Neural cell (in vitro differentiated cells): ENCODE measurements at regions not wholly inside any gene's neighbourhood (a gene's known extent, or its start where the extent isn't known, plus 50 kb on each side); places are given as distances from the start of the nearest gene placed in this dataset.
A peak's percentile ranks its signal among the peaks of the same experiment; 100 is the strongest.

Experiments
- H2AFZ ChIP-seq: fragments of 200-600, 300-800 bp; sonication (generic), shearing (Covaris generic); 2 replicates; pipeline ENCODE4 v1.6.0; 2014; ENCODE audit warnings: low read depth, mild to moderate bottlenecking, antibody characterized with exemption, low read length, moderate library complexity
- H3F3A ChIP-seq: fragments of 200-600 bp; shearing (Covaris generic); 2 replicates; pipeline ENCODE4 v1.6.1; 2016; ENCODE audit warnings: mild to moderate bottlenecking, moderate library complexity, mixed read lengths, antibody characterized with exemption, low read length; ENCODE audit not compliant: insufficient read depth, poor library complexity, severe bottlenecking
- H3K27ac ChIP-seq: fragments of 200-600, 300-800 bp; sonication (generic), shearing (Covaris generic); 2 replicates; pipeline ENCODE4 v1.5.1; 2014; ENCODE audit warnings: mild to moderate bottlenecking, low read length, moderate library complexity
- H3K27me3 ChIP-seq: fragments of 300-800, 200-600 bp; sonication (generic), shearing (Covaris generic); 2 replicates; pipeline ENCODE4 v1.6.0; 2014; ENCODE audit warnings: mild to moderate bottlenecking, low read depth, low read length, moderate library complexity; ENCODE audit not compliant: insufficient read depth
- H3K36me3 ChIP-seq: fragments of 300-800, 200-600 bp; sonication (generic), shearing (Covaris generic); 2 replicates; pipeline ENCODE4 v1.5.1; 2014; ENCODE audit warnings: mild to moderate bottlenecking, antibody characterized with exemption, low read length, moderate library complexity; ENCODE audit not compliant: insufficient read depth
- H3K4me2 ChIP-seq: fragments of 300-800, 200-600 bp; sonication (generic), shearing (Covaris generic); 2 replicates; pipeline ENCODE4 v1.6.0; 2014; ENCODE audit warnings: mild to moderate bottlenecking, low read length
- H3K4me3 ChIP-seq: fragments of 300-800, 200-600 bp; sonication (generic), shearing (Covaris generic); 2 replicates; pipeline ENCODE4 v1.5.1; 2014; ENCODE audit warnings: mild to moderate bottlenecking, low read length, moderate library complexity
- H3K79me2 ChIP-seq: fragments of 200-600 bp; shearing (Covaris generic); replicated peaks from 2 replicates; pipeline ENCODE4 v1.6.0; 2014; ENCODE audit warnings: mild to moderate bottlenecking, low read length, moderate library complexity; ENCODE audit not compliant: insufficient read depth
- H3K9ac ChIP-seq: fragments of 300-800, 200-600 bp; sonication (generic), shearing (Covaris generic); 2 replicates; pipeline ENCODE4 v1.6.1; 2016; ENCODE audit warnings: mild to moderate bottlenecking, low read length, mixed read lengths
- H3K9me2 ChIP-seq: fragments of 200-600 bp; shearing (Covaris generic); 2 replicates; pipeline ENCODE4 v1.6.1; 2016; ENCODE audit warnings: mild to moderate bottlenecking, low read length, mixed read lengths; ENCODE audit not compliant: insufficient read depth
- H3K9me3 ChIP-seq: fragments of 200-600, 300-800 bp; sonication (generic), shearing (Covaris generic); 2 replicates; pipeline ENCODE4 v1.6.1; 2016; ENCODE audit warnings: mild to moderate bottlenecking, mixed run types, low read length, moderate library complexity, mixed read lengths
- H4K20me1 ChIP-seq: fragments of 200-600 bp; shearing (Covaris generic); 2 replicates; pipeline ENCODE4 v1.6.1; 2016; ENCODE audit warnings: mild to moderate bottlenecking, mixed run types; ENCODE audit not compliant: insufficient read depth
- CTCF ChIP-seq: fragments of 450-650 bp; IDR thresholded peaks from 2 replicates; pipeline ENCODE4 v1.5.1; 2014; ENCODE audit warnings: antibody characterized with exemption, mild to moderate bottlenecking, moderate library complexity; ENCODE audit not compliant: poor library complexity, severe bottlenecking
- EP300 ChIP-seq: fragments of 450-650 bp; conservative IDR thresholded peaks from 2 replicates; pipeline ENCODE4 v1.6.1; 2014; ENCODE audit warnings: antibody characterized with exemption, mild to moderate bottlenecking, moderate library complexity; ENCODE audit not compliant: poor library complexity, severe bottlenecking
- EZH2 ChIP-seq: fragments of 200-600, 300-800 bp; shearing (Covaris generic), sonication (generic); IDR thresholded peaks from 2 replicates; pipeline ENCODE4 v1.6.1; 2014; ENCODE audit warnings: antibody characterized with exemption, low read length, borderline replicate concordance, mild to moderate bottlenecking; ENCODE audit not compliant: insufficient read depth, poor library complexity, severe bottlenecking
- MXI1 ChIP-seq: fragments of 450-650 bp; conservative IDR thresholded peaks from 2 replicates; pipeline ENCODE4 v1.6.1; 2014; ENCODE audit warnings: antibody characterized with exemption, mild to moderate bottlenecking; ENCODE audit not compliant: poor library complexity, severe bottlenecking
- POLR2AphosphoS5 ChIP-seq: IDR thresholded peaks from 2 replicates; pipeline ENCODE4 v1.6.1; 2012
- RAD21 ChIP-seq: fragments of 450-650 bp; conservative IDR thresholded peaks from 2 replicates; pipeline ENCODE4 v1.6.1; 2014; ENCODE audit warnings: antibody characterized with exemption, mild to moderate bottlenecking, moderate library complexity
- SMC3 ChIP-seq: fragments of 450-650 bp; conservative IDR thresholded peaks from 2 replicates; pipeline ENCODE4 v1.6.1; 2014; ENCODE audit warnings: antibody characterized with exemption, mild to moderate bottlenecking, moderate library complexity; ENCODE audit not compliant: poor library complexity
- TAF1 ChIP-seq: IDR thresholded peaks from 2 replicates; pipeline ENCODE4 v1.6.1; 2012; ENCODE audit warnings: low read depth
- TF ChIP-seq, protein P1 (sequence below): IDR thresholded peaks from 2 replicates; pipeline ENCODE4 v1.6.1; 2012; ENCODE audit warnings: borderline replicate concordance

DNA sequence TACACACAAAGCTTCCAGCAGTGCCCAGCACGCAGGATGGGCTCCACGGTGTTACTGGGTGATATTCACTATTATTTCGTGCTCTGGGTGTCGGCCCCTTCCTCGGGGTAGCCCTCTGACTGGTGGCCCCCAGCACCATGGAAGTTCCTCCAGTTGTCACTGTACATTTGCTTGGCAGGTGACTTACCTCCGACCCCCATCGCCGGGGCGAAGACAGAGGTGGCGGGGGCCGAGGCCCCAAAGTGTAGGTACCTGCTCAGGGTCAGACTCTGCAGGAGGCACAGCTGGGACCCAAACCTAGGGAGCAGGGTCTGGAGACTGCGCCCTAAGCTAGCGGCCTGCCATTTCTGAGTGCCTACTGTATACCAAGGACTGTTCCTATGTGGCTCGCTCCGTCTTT, 98.9 kb downstream of the RFLNA start:
- Histone ChIP-seq H4K20me1 (no peaks in the 10 kb centered on the region), H3K27ac (no peak overlapping the region), H2AFZ (no peak overlapping the region), H3K9me2 (no peaks in the 10 kb centered on the region), H3K9me3 (no peaks in the 10 kb centered on the region), H3K4me3 (no peak overlapping the region), H3K9ac (peak overlapping the region; percentile 47), H3F3A (peaks cover 3% of the 10 kb centered on the region), H3K79me2 (no peaks in the 10 kb centered on the region), H3K36me3 (no peaks in the 10 kb centered on the region), H3K4me2 (no peak overlapping the region), H3K27me3 (no peaks in the 10 kb centered on the region)
- TF ChIP-seq, protein P1, sequence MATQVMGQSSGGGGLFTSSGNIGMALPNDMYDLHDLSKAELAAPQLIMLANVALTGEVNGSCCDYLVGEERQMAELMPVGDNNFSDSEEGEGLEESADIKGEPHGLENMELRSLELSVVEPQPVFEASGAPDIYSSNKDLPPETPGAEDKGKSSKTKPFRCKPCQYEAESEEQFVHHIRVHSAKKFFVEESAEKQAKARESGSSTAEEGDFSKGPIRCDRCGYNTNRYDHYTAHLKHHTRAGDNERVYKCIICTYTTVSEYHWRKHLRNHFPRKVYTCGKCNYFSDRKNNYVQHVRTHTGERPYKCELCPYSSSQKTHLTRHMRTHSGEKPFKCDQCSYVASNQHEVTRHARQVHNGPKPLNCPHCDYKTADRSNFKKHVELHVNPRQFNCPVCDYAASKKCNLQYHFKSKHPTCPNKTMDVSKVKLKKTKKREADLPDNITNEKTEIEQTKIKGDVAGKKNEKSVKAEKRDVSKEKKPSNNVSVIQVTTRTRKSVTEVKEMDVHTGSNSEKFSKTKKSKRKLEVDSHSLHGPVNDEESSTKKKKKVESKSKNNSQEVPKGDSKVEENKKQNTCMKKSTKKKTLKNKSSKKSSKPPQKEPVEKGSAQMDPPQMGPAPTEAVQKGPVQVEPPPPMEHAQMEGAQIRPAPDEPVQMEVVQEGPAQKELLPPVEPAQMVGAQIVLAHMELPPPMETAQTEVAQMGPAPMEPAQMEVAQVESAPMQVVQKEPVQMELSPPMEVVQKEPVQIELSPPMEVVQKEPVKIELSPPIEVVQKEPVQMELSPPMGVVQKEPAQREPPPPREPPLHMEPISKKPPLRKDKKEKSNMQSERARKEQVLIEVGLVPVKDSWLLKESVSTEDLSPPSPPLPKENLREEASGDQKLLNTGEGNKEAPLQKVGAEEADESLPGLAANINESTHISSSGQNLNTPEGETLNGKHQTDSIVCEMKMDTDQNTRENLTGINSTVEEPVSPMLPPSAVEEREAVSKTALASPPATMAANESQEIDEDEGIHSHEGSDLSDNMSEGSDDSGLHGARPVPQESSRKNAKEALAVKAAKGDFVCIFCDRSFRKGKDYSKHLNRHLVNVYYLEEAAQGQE = no peak
- TF ChIP-seq POLR2AphosphoS5 (no peak), EZH2 (no peak), MXI1 (no peak), RAD21 (no peak), CTCF (no peak), TAF1 (no peak), EP300 (no peak), SMC3 (no peak)

DNA sequence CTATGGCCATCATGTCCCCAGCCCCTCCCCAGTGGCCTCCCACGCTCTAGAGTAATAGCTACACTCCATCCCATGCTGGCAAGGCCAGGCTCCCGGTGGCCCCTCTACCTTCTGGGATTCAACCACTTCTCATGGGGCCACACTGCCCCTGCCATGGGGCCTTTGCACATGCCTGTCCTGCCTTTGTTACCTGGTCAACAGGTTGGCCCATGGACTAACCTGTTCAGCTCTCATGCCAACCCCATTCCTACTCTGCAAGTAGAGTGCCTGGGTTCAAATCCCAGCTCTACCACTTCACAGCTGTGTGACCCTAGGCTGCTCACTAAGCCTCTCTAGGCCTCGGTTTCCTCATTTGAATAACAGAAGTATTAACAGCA, 98.5 kb downstream of the RFLNA start:
- H2AFZ ChIP-seq = no peak overlapping the region
- no peak overlapping the region for H3K9ac ChIP-seq
- TF ChIP-seq EP300 (no peak), TAF1 (no peak), SMC3 (no peak)
- no peak overlapping the region for H3K4me3 ChIP-seq
- no peak overlapping the region for H3K4me2 ChIP-seq
- H3K27me3 ChIP-seq = no peaks in the 10 kb centered on the region
- no peak overlapping the region for H3K27ac ChIP-seq
- no peaks in the 10 kb centered on the region for H3K9me2 ChIP-seq
- no peaks in the 10 kb centered on the region for H3K36me3 ChIP-seq
- no peaks in the 10 kb centered on the region for H3K79me2 ChIP-seq
- H3K9me3 ChIP-seq = no peaks in the 10 kb centered on the region
- peaks cover 3% of the 10 kb centered on the region for H3F3A ChIP-seq
- no peaks in the 10 kb centered on the region for H4K20me1 ChIP-seq
